Nucleus accumbens (tissue), 56 donors: ENCODE measurements at regions not wholly inside any gene's neighbourhood (a gene's known extent, or its start where the extent isn't known, plus 50 kb on each side); places are given as distances from the start of the nearest gene placed in this dataset.
A peak's percentile ranks its signal among the peaks of the same experiment; 100 is the strongest.

ENCODE experiments used
- DNase-seq, 56 donors: peaks; one replicate each; lab custom pipeline; 2025; lab: John Stamatoyannopoulos, UW

DNA sequence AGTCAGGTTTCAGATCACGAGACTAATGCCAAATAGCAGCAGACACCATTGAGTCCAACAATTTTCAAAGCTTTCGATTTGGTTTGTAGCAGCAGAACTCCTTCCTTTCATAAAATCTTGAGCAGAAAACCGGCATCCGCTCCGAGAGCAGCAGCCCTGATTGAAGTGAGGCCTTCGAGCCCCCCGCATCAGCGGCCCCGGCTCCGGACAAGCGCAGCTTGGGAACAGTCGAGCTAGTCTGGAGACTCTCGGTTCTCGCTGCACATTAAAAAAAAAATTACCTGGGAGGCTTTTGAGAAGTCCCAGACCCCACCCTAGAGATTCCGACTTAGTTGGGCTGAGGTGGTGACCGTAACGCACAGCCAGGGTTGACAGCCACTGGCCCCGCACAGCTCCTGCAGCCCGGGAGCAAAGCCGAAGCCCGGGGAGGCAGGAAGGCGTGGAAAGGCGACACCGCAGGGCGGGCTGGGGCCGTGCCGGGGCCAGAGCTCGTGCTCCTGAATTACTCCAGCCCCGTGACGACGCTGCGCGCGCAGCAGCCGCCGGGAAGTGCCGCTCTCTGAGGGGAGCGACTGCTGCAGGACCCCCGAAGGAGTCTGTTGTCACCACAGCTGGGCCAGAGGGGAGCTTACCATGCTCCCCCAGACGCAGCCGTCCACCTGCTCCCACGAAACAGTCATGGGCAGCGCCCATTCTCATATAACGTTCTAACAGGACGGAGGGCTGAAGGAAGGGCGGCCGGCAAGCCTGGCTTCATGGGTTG lies 57.8 kb downstream of the SPATA19 start:
- peak in 2 of 56 donors; percentile 16 to 18 for DNase-seq

DNA sequence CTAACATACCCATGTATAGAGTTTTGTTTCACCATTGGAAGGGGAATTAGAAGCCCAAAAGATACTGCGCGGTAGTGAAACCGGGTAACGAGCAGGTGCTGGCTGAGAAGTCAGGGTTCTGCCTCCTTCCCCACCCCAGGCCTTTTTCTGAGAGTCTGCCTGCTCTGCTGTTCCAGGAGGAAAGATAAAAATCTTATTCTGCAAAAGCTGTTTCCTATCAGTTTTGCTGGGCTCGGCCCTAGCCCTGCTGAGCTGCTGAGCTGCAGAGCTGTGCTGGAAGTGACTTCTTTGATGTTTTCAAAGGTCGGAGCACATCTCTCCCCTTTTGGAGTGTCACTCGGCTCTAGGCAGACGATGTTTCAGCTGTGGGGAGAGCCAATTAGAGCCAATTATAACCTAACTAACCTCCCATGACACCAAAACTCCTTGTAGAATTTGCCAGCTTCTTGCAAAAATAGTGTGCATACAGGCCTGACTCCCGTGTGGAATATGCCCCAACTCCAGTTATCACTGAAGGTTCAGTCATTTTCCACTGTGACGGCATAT lies 59.4 kb downstream of the SPATA19 start:
- DNase-seq = no peak

DNA sequence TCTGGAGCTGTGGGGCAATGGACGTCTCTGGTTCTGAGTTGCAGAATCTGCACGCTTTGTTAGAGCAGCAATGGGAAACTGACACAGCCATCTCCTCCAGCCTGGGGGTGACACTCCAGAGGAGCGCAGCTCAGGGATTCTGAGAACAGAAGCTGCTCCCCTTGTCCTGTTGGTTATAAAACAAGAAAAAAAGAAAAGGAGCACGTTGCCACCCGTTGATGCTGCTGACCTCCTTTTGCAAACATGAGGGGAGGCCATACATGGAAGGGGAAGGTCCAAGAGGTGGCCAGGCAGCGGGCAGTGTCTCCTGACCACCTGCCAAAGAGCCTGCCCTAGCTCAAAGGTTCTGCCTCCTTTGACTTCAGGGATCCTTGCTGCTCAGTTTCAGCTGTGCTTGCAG lies 61.0 kb downstream of the SPATA19 start:
- DNase-seq = no peak

DNA sequence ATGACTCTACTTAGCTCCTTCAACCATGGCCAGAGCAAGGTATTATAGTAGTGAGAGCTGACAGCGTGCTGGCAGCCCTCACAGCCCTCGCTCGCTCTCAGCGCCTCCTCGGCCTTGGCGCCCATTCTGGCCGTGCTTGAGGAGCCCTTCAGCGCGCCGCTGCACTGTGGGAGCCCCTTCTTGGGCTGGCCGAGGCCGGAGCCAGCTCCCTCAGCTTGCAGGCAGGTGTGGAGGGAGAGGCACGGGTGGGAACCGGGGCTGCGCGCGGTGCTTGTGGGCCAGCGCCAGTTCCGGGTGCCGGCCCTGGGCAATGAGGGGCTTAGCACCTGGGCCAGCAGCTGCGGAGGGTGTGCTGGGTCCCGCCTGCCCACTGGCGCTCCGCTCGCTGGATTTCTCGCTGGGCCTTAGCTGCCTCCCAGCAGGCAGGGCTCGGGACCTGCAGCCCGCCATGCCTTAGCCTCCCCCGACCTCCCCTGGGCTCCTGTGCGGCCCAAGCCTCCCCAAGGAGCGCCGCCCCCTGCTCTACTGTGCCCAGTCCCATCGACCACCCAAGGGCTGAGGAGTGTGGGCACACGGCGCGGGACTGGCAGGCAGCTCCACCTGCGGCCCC lies 63.1 kb downstream of the SPATA19 start:
- no peak for DNase-seq

DNA sequence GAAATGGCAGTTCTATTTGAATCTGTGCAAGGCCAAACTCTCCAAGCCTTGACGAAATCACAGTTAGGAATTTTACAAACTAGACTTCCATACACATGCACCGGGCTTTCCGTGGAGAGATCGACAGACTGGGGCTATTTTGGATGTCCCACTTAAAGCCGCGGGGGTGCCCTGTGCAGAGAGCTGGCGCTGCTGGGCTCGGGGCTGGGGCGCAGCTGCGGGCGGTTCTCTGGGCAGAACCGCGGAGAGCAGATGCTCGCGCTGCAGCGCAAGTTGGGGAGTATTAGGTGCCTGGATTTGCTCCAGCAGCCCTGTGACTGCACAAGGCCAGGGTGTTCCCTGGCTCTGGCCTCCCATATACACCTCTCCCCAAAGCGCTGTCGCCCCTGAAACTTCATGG lies 67.2 kb downstream of the SPATA19 start:
- no peak for DNase-seq

DNA sequence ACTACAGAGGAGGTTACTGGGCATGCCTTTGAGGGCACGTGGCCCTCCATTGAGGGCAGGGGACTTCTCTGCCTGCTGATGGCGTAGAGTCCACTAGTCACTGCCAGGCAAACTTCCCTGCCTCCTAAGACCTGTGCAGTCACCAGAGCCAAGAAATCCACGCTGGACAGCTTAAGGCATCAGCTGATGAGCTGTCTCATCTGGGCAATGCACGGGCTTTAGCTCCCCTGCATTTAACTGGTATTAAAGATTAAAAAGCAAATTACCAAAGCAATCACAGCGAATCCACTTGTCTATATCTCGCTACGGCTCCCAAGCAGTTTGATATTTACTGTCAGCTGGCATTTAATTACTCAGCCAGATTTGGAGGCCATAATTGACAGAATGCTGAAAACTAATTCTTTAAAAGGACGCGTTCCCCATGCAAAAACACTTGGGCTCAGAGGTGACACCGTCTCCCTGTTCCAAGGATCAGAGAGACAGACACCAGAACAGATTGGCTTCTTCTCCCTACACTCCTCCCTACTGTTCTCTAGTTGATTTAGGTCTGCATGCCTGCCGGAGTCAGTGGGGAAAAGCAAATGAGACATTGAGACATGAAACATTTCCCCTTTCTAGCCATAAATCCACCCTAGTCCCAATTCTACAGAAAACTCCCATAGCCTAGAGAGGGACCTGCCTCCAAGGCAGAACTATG lies 68.5 kb downstream of the SPATA19 start:
- DNase-seq = no peak

DNA sequence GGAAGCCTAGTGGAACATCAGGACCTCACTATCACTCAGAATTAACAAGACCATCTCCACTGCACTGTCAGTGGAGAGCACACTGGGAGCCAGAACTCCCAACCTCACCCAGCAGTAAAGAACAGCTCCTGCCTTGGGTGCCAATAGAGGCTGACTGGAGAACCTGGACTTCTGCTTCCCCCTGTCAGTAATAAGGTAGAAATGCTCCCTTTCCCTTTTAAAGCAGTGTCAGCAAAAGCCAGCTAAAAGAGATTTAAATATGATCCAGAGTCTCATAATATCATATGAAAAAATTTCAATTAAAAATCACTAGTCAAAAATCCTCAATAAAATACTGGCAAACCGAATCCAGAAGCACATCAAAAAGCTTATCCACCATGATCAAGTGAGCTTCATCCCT lies 82.8 kb downstream of the SPATA19 start:
- no peak for DNase-seq

DNA sequence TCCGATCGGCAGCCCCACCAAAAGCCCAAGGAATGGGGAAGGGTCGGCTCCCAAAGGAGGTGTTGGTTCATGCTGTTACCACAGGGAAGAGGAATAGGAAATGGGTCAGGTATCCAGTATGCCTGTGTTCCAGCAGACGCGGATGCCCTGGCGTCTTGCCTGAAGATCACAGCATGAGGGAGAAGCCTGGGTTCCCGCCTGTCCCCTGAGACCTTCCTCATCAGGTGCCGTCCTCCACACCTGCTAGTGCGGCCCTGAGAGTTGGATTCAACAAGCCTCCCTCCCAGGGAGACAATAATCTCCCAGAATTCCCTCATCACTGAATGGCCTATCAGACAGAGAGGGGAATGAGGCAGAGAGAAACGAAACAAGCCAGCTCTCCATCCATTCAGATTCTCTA lies 92.2 kb downstream of the SPATA19 start:
- no peak for DNase-seq

DNA sequence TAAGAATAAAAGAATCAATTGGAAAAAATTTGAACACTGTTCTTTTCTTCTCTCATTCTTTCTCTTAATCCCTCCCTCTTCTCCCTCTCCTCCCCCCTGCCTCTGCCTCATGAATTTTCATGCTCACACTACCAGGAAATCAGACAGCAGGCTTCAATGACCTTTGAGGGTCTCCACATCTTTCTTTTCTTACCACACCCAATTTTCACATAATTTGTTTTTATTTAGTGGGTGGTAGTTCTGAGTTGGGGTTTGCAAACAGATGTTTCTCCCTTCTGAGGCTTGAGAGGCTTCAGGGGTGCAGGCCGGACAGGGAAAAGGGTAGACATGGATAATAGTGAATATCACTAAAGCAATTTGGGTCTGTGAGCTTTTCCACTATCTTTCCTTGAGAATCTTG lies 95.5 kb downstream of the SPATA19 start:
- DNase-seq = no peak

DNA sequence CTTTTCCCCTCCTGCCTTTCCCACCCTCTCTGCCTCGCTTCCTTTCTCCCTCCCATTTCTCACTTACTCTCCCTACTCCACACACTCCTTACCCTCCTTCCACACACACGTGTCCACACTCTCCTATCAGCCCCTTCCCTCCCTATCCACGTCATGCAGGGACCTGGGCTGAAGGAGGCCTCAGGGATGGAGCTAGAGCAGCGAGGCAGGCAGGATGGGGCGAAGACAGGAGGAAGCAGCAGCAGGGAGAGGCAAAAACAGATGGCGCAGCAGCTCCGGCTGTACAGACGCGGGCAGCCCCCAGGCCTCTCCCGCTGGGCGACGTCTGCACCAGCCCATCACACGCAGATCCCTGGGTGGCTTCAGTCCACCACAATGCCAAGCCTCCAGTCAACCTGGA lies 97.9 kb downstream of the SPATA19 start:
- no peak for DNase-seq

DNA sequence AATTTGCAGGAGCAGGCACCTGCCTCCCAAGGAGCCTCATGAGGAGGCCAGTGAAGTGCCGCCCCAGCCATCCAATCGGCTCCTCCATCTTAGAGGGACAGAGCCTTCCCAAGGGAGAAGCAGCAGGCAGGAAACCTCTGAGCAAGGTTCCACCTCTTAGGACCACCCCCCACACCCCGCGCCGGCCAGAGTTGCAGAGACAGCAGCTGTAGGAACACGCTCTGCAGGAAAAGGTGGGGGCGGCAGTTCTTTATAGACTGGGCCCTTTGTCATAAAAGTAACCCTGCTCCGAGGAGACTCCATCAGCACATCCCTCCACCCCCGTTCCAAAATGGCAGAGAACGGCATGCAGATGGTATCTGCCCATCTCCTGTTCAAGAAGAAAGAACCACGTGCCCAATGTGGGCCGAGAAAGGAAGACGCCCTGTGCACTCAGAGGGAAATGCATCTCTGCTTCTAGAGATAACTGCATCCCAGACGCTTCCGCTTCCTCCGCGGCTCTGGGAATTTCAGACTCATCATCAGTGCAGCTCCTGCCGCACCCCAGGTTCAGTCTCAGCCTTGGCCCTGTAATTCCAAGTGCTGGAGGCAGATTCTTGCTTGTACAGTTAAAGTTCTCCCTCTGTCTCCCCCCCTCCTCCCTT lies 98.5 kb downstream of the SPATA19 start:
- DNase-seq = no peak

DNA sequence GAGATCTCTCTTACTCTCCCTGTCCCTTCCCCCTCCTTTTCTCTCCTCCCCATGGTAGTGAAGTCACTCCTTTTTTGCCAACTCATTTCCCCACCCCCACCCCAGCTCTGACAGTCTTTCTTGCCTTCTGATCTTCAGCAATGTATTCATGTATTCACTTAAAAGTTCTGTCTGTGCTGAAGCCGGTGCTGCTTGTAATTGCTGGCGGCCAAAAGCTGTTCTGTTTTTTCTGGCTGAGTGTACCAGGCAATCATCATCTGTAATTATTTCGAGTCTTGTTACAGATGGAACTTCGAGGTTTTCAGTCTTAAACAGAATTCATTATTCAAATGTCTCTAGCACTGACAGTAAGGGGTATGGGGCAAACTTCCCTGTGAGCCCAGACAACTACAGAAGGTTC lies 99.5 kb downstream of the SPATA19 start:
- DNase-seq = peak in 1 of 56 donors; percentile 3

DNA sequence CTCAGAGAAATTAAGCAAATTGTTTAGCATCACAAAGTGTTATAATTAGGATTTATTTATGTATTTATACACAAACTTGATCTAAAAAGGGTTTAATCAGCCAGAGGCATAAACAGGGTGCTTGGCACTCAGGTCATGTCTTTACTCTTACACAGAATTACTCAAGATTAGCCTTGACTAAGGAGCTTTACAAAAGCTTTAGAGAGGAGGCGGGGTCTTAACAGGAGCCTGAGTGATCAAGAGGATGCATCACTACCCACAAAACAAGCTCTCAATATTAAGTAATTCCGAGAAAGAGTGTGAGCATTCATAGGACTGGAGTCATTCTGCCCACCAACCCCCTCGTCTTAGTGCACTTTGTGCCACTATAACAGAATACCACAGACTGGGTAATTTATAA lies 103.0 kb downstream of the SPATA19 start:
- no peak for DNase-seq

DNA sequence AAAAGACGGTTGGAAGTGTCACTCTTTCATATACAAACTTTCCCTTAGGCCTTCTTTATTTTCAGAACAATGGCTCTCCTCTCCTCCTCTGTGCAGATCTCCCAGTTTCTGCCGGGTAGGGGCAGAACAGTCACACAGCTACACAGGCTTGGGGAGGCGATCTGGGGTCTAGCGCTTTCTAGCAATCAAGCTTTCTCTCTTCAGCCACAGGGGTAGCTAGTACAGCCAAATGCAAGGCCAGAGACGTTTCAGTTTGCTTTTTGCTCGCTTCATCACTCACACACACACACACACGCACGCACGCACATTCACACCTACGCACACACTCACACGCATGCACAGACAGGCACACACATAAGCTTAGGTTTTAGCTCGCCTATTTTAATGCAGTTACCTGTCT lies 104.3 kb downstream of the SPATA19 start:
- no peak for DNase-seq

DNA sequence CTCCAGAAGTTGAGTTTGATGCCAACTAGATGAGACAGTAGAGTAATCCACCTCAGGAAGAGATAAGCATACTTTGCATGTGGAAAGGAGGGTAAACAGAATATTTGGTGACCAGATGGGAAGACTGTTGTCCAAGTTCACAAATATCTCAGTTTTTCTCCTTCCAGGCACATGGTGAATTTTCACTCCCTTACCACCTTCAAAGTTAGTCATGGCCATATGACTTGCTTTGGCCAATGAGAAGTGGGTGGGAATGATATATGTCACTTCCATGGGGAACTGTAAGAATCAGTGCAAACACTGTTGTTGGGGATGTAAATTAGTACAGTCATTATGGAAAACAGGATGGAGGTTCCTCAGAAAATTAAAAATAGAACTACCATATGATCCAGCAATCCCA lies 105.8 kb downstream of the SPATA19 start:
- DNase-seq = no peak

DNA sequence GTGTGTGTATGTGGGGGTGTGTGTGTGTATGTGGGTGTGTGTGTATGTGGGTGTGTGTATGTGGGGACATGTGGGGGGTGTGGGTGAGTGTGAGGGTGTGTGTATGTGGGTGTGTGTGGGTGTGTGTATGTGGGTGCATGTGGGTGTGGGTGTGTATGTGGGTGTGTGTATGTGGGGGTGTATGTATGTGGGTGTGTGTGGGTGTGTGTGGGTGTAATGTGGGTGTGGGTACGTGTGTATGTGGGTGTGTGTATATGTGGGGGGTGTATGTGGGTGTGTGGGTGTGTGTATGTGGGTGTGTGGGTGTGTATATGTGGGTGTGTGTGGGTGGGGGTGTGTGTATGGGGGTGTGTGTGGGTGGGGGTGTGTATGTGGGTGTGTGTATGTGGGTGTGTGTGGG lies 106.7 kb downstream of the SPATA19 start:
- no peak for DNase-seq

DNA sequence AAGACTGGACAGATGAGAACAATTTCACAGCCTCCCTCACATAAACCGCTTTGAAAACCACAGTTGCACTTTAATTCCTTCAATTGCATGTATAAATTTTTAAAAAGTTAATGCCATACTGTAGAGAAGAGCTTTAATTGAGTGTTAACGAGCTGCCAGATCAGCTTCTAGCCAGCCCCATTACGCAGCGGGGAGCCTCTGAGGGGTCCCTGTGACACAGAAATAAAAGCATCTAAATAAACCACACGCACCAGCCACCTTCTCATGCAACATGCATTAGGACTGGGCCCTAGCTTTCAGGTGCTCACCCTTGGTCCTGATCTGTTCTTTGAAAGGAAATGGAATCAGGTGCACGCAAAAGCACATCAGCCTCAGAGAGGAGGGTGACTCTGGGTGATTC lies 111.7 kb downstream of the SPATA19 start:
- no peak for DNase-seq

DNA sequence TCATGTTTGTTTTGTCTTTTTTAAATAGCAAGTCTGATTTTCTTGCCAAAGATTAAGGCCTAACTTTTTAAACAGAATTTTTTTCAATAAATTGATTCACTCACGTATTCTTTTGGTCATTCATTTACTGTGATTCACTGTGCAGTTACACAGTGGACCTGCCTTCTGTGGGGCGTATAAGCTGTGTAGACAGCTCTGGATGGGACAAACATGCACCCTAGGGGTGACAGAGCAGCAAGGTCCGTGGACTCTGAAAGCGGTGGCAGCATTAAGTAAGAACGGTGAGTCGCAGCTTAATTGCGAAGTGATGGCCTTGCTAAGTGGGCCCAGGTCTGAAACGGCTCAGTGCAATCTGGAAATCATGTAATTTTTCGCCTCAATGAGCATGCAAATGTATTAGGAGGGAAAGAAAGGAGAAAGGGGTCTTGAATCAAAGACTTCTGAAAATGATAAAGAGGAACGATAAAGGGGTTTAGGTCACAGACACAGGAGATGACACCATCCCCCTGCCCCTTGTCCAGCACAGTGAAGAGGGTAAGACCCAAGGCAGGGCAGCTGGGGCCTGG lies 113.1 kb downstream of the SPATA19 start:
- no peak for DNase-seq

DNA sequence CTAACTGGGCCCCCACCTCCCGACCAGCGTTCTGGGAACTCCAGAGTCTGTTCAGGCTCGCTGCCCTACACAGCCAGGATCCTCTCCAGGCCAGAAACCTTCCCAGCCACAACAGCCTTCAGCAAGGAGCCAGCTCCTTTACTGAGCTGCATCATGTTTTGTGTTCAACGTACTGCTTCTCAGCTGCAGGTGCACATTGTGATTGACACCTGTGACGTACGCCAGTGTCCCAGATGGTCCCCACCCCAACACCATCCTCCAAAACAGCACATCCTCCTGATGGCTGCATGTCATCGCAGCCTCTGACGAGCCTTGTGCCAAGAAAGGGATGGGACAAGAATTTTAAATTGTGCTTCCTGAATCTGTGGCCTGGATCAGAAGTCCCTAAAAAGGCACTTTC lies 117.5 kb downstream of the SPATA19 start:
- DNase-seq = no peak

DNA sequence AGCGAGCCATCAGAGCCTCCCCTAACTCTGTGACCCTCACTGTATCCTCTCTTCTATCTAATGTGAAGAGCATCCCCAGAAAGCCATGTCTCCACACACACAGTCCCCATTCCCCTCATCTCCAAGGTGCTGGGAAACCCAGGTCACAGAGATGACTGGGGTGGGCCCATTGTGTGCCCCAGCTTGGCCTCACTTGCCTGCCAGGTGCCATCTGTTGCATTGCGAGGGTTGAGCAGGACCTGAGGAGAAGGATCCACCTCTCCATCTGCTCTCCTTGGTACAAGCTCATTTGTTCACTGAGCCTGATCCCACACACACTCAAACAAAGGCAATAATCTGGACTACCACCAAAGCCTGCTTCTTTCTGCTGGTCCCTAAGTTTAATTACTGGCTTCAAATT lies 118.8 kb downstream of the SPATA19 start:
- DNase-seq = no peak

DNA sequence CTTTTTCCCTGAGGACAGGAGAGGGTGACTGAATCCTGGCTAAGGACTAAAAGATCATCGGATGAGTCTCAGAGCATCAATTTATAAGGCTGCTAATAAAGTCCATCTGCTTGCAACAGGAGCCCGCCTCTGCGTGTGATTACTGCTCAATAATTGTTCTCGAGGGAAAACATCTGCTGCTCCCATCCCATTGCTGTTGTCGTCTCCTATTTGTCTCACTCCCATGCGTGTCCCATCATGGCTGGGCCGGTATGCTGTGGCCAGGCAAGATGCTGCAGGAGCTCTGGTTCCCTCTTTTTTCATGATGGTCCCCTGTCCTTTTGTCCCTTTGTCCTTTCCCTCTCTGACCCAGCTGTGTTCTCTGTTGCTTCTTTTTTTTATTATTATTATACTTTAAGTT lies 121.2 kb downstream of the SPATA19 start:
- DNase-seq = no peak
